ENCODE measurements at regions not wholly inside any gene's neighbourhood (a gene's known extent, or its start where the extent isn't known, plus 50 kb on each side); places are given as distances from the start of the nearest gene placed in this dataset.

DNA sequence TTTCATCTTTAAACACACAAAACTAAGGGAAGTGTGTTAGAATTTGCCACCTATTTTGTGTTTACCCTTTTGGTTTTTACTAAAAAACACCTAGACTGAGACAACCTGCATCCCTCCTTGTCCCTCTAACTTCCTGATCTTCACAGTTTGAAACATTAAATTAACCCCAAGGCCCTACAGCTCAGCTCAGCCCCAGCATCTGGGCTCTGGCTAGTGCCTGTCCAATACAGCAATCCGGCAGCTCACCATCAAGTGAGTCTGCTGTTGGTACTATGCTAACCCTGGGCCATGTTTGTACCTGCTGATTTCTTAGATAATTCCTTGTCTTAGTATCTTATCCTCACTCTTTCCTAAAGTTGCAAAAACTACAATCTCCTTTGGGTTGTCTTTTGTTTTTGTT lies 162.4 kb downstream of the DSEL start:
- TF ChIP-seq, protein P1, sequence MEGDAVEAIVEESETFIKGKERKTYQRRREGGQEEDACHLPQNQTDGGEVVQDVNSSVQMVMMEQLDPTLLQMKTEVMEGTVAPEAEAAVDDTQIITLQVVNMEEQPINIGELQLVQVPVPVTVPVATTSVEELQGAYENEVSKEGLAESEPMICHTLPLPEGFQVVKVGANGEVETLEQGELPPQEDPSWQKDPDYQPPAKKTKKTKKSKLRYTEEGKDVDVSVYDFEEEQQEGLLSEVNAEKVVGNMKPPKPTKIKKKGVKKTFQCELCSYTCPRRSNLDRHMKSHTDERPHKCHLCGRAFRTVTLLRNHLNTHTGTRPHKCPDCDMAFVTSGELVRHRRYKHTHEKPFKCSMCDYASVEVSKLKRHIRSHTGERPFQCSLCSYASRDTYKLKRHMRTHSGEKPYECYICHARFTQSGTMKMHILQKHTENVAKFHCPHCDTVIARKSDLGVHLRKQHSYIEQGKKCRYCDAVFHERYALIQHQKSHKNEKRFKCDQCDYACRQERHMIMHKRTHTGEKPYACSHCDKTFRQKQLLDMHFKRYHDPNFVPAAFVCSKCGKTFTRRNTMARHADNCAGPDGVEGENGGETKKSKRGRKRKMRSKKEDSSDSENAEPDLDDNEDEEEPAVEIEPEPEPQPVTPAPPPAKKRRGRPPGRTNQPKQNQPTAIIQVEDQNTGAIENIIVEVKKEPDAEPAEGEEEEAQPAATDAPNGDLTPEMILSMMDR (IDR thresholded peaks at IDR 0.05): no peak
- no peak for TF ChIP-seq POLR2A (IDR thresholded peaks at IDR 0.05)
